ENCODE measurements at regions not wholly inside any gene's neighbourhood (a gene's known extent, or its start where the extent isn't known, plus 50 kb on each side); places are given as distances from the start of the nearest gene placed in this dataset.

GRCh38 chr9:29422438-29422837 is 1849.2 kb upstream of the C9orf72 start:
- no peak for TF ChIP-seq CTCF (tag by site-specific recombination; IDR thresholded peaks at IDR 0.05)
- no peak for TF ChIP-seq OSR2 (tag by site-specific recombination; IDR thresholded peaks at IDR 0.05)
- no peak for TF ChIP-seq ZBTB49 (tag by site-specific recombination; IDR thresholded peaks at IDR 0.05; ENCODE audit: low read depth)

All from HEK293 (cell line).